Stimulated activated CD8-positive, alpha-beta memory T cell treated with anti-CD3 and anti-CD28 coated beads, Interleukin-15, amount 100 ng/mL, for 1 hour (primary cell): ENCODE measurements at regions not wholly inside any gene's neighbourhood (a gene's known extent, or its start where the extent isn't known, plus 50 kb on each side); places are given as distances from the start of the nearest gene placed in this dataset.

Source experiments
- DNase-seq: peaks from one replicate; pipeline ENCODE4 v3.0.0-alpha.2; 2020; ENCODE audit warnings: low read depth

DNA sequence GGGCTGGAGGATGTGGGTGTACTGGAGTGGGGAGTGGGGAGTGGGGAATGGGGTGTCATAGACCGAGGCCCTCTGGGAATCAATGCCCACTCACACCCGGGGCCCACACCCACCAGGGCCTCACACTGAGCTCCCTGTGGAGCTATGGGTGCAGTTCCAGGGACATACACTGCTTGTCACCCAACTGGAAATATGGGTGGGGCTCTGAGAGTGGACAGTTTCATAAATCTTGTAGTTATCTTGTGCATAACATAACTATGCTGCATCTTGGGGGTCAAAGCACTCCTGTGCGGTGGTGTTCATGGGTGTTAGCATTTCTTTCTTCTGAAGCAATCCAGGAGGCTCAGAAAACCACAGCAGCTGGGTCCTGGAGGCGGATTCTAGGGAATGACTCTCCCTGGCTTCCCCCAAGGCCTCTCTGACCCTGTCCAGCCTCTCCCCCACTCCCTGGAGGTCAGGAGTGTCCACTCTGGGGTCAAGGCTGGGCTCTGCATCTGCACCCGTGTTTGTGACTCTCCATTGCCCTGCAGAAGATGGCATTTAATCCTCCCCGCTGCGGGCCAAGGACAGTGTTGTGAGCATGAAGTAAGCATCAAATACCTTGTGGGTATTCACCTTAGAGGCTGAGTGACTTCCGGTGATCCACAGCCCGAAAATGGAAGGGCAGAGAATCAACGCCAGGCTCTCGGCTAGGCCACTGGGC is 172.5 kb downstream of the CTTN start:
- no peak for DNase-seq

DNA sequence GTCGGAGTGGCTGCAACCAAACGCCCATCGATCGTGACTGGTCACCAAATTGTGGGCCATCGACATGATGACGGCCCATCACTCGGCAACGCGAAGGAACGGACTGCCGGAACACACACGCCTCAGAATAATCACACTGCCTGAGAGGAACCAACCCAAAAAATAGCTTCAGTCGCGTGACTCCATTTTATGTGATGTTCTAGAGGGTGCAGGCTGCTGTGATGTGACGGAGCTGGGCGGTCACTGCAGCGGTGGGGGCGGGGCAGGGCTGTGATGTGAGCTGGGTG is 174.6 kb downstream of the CTTN start:
- DNase-seq, result no peak

DNA sequence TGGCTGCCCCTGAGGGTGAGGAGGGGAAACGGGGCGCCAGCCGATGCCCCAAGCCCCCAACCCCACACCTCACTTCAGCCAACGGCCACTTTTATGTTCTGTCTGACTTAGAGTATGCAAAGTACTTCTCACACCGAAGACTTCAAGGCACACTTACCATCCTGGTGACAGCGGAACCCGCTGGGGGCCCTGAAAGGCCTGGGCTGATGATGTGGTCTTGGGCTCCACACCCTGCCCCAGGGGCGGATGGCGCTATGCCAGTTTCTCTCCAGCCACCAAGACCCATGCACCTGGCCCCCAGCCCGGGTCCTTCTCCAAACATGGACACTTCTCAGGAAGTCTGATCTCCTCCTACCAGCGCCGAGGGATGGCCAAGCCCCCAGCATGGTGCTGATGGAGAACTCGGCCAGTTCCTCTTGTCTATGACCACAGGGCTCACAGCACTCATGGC is 175.4 kb downstream of the CTTN start:
- no peak for DNase-seq

DNA sequence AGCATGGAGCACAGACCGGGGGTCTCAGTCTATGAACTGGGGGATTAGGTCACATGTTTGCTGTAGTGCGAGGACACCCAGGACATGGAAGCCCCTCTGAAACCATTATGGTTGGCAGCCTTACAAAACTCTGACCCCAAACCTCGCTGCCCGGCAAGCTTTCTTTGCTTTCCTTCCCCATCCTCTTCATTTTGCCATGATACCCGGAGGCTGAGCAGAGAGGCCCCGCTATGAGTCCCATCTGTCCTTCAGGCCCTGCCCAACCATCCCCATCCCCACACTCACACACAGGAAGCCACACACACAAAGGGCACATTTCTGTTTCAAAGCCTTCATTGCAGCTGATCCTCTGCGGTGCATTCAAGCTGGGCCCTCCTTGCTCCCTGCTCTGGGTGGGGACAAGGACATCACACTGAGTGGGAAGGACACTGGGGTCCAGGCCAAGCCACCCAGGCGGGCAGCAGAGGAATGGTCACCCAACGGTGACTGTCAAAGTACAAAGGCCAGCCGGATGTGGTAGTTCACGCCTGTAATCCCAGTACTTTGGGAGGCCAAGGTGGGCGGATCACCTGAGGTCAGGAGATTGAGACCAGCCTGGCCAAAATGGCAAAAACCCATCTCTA is 176.5 kb downstream of the CTTN start:
- DNase-seq, result no peak

DNA sequence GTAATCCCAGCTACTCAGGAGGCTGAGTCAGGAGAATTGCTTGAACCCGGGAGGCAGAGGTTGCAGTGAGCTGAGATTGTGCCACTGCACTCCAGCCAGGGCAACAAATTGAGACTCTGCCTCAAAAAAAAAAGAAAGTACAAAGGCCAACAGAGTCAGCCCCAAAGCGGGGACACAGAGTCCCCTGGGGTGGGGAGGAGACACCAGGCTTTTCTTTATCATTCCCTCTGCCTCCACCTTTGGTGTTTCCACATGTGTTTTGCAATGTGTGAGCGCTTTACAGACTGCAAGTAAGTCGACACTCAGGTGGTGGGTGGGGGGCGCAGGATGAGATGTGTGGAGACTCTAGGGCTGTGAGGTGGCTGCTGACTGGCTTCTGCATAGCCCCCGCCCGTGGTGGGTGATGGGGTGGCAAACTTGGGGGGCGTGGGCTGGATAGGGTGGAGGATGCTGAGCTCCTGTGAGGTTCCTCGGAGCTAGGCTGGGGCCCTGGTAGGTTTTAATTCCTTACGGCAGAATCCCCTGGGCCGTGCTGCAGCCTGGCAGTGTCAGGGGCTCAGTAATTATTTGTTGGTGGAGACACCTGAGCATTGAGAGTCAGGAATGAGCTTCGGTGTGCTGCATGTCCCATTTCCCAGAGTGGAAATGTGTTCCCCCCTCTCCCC is 177.2 kb downstream of the CTTN start:
- DNase-seq, result no peak

DNA sequence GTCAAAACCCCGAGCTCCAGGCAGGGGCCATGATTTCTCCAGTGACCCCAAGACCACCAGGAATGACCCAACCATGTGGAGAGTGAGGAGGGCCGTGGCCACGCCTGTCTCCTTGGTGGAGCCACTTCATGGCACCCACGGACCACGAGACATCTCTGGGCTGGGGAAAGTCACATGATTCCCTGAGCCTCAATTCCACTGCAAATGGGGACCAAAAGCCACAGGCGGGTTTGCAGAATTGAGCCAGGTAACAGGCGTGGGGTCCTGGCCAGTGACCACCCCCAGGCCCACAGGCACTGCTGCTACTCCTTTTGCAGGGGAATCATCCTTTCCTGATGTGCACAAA is 178.9 kb downstream of the CTTN start:
- no peak for DNase-seq

DNA sequence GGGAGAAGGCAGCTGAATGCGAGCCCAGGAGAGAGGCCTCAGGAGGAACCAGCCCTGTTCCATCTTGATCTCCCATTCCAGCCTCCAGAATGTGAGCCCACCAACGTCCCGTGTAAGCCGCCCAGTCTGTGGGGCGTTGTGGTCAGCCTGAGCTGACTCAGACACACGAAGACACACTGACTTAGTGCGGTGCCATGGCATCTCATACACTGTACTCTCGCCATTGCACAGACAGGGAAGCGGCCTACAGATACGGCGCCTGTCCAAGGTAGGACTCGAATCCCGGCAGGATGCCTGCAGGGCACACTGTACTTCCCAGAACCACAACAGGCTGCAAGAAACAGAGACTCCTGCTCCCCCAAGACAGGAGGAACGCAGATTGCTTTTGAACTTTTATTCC is 179.6 kb downstream of the CTTN start:
- no peak for DNase-seq

DNA sequence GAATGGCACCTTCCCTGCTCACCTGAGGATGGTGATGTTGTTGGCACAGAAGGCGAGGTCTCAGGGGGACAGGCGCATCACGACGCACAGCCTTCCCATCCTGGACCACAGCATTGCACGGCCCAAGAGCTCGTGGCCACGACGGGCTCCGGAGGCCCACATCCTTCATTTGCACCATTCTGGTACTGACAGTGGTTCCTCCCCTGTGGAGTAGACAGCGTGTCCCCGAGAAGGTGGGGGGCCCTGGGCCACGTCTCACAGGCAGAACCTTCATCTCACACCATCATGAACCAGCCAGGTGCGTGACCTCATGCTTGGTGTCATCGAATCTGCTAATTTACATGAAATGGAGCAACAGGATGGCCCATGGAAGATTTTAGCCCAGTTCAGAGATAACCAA is 180.0 kb downstream of the CTTN start:
- DNase-seq, result no peak

DNA sequence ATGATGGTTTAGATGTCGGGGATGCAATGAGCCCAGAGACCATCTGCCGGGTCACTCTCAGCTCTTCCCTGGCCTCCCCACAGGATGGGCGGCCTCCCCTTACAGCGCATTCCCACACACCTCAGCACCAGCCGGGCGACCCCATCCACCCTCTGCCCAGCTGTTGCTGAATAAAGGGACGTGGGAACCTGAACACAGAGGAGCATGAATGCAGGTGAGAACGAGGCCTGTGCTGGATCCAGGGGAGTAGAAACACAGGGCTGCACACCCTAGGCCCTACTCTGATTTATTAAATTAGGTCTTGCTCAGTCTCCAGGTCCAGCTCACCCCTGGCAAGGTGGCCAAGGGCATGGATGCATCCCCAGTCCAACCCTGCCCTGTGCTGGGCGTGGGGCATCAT is 180.5 kb downstream of the CTTN start:
- no peak for DNase-seq

DNA sequence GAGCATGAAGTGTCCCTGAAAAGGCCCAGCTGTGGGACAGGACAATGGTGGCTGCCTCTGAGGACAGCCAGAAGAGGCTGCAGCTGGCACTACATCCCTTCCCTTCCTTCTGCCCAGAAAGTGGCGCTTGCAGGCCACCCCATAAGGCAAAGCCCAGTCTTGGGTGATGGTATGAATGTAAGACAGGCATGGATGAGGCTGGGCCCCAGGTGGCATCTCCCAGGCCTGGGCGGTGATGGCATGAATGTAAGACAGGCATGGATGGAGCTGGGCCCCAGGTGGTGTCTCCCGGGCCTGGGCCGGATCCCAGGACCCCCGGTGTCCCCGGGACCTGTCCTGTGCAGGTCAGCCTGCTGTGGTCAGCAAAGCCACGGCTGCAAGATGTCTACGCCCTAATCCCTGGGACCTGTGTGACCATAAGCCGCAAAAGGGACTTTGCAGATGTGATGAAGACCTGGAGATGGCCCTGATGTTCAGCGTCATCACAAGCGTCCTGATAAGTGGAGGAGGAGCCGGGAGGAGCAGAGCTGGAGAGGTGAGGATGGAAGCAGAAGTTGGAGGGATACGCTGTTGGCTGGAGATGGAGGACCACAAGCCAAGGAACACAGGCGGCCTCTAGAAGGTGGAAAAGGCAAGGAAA is 181.1 kb downstream of the CTTN start:
- DNase-seq, result no peak

DNA sequence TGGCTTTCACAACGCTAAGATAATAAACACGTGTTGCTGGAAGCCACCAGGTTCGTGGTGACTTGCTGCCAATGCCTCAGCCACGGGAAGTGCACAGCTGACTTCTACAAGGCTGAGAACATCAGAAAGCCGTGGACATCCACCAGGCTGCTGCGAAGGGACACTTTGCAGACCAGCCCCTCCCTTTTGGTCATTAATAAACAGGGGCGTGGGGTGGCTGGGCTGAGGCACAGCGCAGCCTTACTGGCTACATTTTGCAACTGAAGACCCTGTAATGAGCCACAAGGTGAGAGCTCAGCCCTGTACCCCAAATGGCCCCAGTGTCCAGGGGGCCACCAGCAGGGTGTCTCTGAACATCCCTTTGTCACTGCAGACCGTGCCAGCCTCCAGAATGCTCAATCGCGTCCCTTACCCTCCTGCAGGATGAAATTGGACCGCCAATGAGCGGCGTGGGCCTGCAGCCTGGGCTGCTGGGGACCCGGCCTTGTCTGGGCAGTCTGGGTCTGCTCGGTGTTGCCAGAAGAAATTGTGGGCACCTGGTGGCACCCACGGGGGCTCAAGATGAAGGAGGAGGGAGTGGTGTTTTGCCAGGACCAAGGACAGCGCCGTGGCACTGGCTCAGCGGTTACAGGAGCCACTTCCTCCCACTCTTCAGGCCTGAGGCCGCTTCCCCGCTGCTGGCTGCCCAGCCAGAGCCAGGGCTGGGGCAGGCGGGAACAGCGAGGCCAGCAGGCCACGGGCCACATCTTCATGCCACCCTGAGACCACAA is 181.9 kb downstream of the CTTN start:
- no peak for DNase-seq

DNA sequence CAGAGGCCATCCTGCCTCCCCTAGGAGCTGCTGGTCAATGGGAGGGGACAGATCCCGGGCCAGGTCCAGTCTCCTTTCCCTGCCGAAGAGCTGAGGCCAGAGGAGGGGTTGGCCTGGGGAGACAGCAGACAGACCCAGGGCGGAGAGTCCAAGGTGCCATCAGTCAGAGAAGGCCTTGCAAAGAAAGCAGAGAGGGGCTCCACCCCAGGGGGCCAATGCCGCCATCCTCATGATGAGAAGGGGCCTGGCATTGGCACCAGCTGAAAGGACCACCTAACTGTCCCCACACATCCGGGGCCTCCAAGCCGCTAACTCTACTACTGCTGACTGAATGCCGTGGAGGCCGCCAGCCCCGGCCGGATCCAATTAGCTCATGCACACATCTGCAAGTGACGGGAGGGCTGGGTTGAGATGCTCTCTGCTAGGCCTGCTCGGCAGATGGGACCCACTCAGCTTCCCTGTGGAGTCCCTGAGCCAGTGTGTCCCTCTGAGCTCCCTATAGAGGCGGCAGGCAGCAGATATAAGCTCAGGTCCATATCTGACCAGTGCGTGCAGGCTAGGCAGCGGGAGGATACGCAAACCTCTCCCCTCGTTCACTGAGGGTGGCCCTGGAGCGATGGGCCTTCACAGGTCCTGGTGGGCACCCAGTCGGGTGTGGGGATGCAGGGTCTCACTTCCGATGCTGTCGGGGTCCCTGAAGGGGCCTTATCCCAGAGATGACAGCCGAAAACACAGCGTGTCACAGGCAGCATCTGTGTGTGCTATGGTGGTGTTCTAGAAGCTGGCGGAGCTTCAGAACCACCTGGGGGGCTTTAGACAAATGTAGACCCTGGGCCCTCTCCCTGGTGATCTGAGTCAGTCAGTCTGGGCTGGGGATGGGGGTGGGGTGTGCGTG is 183.9 kb downstream of the CTTN start:
- DNase-seq, result no peak

DNA sequence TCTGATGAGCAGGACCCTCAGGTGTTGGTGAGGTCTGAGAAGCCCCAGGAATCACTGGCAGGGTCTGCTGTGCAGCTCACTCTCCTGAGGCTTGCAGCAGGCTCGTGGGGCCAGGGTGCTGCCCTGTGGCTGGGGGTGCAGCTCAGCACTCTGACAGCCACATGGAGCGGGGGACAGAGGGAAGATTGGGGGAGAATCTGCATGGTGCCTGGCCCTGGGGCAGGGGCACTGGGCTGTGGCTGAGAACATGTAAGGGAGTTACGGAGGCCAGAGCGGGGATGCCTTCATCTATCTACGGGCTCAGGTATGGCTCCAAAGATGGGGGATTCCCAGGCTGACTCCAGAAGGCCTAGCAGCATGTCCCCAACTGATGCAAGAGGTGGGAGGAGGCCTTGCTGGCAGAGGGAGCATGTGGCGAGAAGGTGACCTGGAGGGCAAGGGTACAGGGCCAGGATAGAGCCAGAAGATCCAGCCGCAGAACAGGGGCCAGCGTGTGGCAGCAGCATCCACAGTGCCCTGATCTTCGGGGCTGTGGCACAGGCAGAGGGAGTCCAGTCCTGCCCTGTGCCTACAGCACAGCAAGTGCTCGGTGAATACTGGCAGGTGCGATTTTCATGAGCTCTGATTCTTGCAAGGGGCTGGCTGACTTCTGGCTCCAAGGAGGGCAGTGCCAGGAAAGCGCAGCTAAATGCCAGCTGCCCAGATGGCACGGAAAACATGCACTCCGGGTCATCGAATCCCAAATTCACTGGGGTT is 184.7 kb downstream of the CTTN start:
- no peak for DNase-seq

DNA sequence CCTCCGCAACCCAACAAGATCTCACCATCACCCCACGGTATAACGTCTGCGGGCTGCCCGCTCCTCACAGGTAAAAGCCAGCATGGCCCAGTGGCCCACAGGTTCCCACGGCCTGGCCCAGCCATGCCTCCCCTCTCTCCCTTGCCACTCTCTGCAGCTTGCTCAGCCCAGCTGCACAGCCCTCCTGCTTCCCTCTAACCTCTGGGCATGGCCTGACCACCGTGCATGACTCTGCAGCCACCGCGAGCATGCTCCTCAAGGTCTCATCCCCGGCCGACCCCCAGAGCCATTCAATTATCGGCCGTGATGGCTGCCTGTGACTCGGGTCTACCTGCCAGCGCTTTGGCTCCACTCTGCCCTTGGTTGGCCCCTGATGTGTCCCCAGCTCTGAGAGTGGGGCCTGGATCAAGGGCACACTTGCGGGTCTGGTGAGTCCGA is 185.5 kb downstream of the CTTN start:
- no peak for DNase-seq

DNA sequence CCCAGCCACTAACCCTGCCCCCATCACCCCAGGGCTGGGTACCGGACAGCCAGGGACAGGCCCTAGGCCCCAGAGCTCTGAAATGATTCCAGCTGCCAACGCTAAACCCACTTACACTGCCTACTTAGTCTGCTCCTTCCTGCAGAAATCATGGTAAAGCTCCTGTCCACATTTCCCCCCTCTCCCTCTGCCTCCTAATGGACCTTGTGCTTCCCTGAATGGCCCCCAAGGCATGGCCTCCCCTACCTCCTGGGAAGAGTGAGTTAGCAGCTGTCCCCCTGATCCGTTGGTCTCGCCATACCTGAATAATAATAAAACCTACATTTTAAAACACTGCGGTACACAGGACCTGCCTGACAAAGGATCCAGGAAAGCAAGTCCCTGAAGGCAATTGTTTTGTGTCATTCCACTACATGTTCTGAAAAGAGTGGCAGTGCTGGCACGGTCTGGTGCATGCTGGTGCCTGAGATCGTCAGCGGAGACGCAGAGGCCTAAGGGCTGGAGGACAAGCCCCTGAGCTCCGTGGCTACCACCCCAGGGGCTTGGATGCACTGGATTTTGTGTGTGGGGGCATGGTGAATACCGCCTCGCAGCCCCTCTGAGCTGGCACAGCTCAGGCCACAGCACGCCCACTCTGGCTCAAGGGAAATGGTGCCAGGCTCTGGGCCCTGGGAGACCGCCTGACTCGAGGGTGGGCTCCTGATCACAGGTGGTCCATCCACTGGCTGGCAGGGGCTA is 186.3 kb downstream of the CTTN start:
- DNase-seq, result no peak

DNA sequence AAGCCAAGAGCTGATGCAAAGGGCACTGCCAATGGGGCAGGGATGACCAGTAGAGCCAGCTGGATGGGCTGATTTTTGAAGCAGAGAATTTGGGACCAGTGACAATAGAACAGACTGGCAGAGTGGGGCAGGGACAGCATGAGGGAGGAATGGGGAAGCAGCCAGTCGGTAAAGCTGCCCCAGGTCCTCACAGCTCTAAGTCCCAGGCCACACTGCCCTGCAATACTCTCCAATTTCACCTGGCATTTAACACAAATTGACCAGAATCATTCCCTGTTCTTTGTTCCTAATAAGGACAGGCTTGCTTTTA is 186.9 kb downstream of the CTTN start:
- DNase-seq, result no peak

DNA sequence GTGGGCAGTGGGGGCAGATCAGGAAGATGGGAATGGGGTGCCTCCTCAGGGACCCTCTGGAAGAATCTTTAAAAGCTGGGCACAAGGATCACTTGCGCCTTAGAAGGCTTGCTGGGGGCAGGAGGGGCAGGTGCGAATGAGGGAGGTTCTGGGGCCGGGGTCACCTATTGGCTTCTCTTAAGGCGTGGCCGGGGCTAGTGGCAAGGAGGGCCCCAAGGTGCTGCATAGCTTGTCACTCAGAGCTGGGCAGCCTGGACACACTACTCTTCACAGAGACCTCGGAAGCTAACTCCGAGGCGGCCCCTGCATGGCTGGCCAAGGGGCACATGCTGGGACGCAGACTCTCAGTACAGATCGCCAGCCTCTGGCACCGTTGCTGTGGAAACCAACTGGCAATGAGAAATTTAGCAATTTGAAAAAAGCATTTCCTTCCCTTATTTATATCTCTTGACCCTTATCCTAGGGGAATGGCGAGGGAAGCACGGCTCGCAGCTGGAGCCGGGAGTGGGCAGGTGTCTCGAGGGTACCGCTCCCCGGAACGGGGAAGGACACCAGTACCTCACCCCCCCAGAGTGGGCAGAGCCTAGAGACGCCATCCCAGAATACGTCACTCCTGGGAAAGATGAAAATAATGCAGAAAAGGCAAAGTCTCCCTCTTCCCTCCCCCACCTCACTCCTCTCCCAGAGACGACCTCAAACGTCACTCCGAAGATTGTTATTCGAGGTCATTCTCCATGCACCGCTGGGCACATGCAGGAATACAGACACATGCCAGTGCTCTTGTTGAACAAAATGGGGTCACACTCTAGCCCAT is 188.1 kb downstream of the CTTN start:
- DNase-seq, result no peak

DNA sequence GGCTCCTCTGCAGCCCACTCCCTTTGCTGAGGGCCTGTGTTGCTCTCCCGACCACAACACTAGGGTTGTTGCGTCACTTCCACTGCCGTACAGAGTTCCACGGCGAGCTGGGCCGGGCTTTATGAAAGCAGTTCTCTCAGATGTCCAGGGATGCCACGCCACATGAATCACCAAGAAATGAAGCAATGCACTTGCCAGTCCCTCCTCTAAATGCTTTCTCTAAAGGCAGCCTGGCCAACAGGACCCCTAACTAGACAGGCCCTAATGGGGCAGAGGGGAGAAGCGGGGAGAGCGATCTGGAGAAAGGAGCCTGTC is 188.7 kb downstream of the CTTN start:
- DNase-seq, result no peak

DNA sequence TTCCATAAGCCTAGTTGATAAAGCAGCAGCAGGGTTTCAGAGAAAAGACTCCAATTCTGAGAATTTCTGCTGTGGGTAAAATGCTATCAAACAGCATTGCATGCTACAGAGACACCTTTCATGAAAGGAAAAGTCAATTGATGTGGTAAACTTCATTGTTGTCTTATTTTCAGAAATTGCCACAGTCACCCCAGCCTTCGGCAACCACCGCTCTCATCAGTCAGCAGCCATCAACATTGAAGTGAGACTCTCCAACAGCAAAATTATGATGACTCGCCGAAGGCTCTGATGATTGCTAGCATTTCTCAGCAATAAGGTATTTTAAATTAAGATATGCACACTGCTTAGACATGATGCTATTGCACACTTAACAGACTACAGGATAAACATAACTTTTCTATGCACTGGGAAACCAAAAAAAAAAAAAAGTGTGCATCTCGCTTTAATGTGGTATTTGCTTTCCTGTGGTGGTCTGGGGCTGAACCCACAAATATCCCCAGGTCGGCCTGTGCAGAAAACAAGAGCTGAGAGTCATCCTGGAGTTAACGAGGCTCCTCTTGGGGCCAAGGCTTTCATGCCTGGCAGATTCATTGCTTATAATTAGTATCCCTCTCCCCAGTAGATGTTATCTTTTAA is 192.1 kb downstream of the CTTN start:
- no peak for DNase-seq
